ENCODE measurements at regions not wholly inside any gene's neighbourhood (a gene's known extent, or its start where the extent isn't known, plus 50 kb on each side); places are given as distances from the start of the nearest gene placed in this dataset.
A peak's percentile ranks its signal among the peaks of the same experiment; 100 is the strongest.

GRCh38 chr2:62337403-62337802 is 141.5 kb downstream of the B3GNT2 start:
- no peaks in the 10 kb centered on the region for H3K9me3 ChIP-seq (ENCODE audit: low read length)
- no peaks in the 10 kb centered on the region for H3K27me3 Mint-ChIP-seq
- H3K4me3 Mint-ChIP-seq = no peak overlapping the region
- no peaks in the 10 kb centered on the region for H3K36me3 Mint-ChIP-seq
- H3K4me1 ChIP-seq (ENCODE audit: insufficient read depth, low read length) = peaks cover 3% of the 10 kb centered on the region
- no peak overlapping the region for H3K4me3 ChIP-seq (ENCODE audit: low read length)
- ChIA-PET CTCF (no interaction called here), POLR2A (no interaction called here)
- H3K4me1 Mint-ChIP-seq = peaks cover 30 to 39% (median 35%) of the 10 kb centered on the region in 3 donors
- no peaks in the 10 kb centered on the region for H3K9me3 Mint-ChIP-seq
- DNase-seq = no peak
- H3K36me3 ChIP-seq (ENCODE audit: insufficient read depth, low read length) = no peaks in the 10 kb centered on the region
- H3K27ac ChIP-seq (ENCODE audit: low read depth, low read length) = peak overlapping the region; percentile 12
- H3K27me3 ChIP-seq (ENCODE audit: insufficient read depth, low read length, poor library complexity, severe bottlenecking) = no peaks in the 10 kb centered on the region
- no peak overlapping the region for H3K27ac Mint-ChIP-seq

- no peak for DNase-seq
- Histone ChIP-seq H3K27ac (ENCODE audit: low read depth, low read length) (no peak overlapping the region), H3K4me3 (ENCODE audit: low read length) (no peak overlapping the region), H3K4me1 (ENCODE audit: insufficient read depth, low read length) (peaks cover 4% of the 10 kb centered on the region), H3K36me3 (ENCODE audit: insufficient read depth, low read length) (no peaks in the 10 kb centered on the region), H3K27me3 (ENCODE audit: insufficient read depth, low read length, poor library complexity, severe bottlenecking) (no peaks in the 10 kb centered on the region), H3K9me3 (ENCODE audit: low read length) (no peaks in the 10 kb centered on the region)
- H3K27me3 Mint-ChIP-seq = no peaks in the 10 kb centered on the region
- CTCF ChIA-PET = no interaction called here
- peak overlapping the region in 6 of 8 donors; percentile 73 to 98 (median 96) for H3K27ac Mint-ChIP-seq
- no peaks in the 10 kb centered on the region for H3K36me3 Mint-ChIP-seq
- peaks cover 43 to 49% (median 49%) of the 10 kb centered on the region in 3 donors for H3K4me1 Mint-ChIP-seq
- H3K9me3 Mint-ChIP-seq = no peaks in the 10 kb centered on the region
- POLR2A ChIA-PET = no interaction called here
- no peak overlapping the region for H3K4me3 Mint-ChIP-seq
Observed at GRCh38 chr2:62335612-62336011, 139.7 kb downstream of the B3GNT2 start.

GRCh38 chr2:62334440-62335058 is 138.6 kb downstream of the B3GNT2 start:
- H3K4me3 Mint-ChIP-seq = peak overlapping the region in 2 of 7 donors; percentile 19 to 30
- no peaks in the 10 kb centered on the region for H3K9me3 ChIP-seq (ENCODE audit: low read length)

GRCh38 chr2:62334009-62334408 is 138.1 kb downstream of the B3GNT2 start:
- peaks cover 4% of the 10 kb centered on the region for H3K4me1 ChIP-seq (ENCODE audit: insufficient read depth, low read length)
- no peak for DNase-seq
- H3K36me3 Mint-ChIP-seq = peaks cover 0 to 2% (median 2%) of the 10 kb centered on the region in 3 donors
- no peak overlapping the region for H3K4me3 ChIP-seq (ENCODE audit: low read length)
- peaks cover 52 to 56% (median 55%) of the 10 kb centered on the region in 3 donors for H3K4me1 Mint-ChIP-seq
- H3K27me3 Mint-ChIP-seq = no peaks in the 10 kb centered on the region
- H3K27ac Mint-ChIP-seq = peak overlapping the region; percentile 55 to 98 (median 94)
- H3K27me3 ChIP-seq (ENCODE audit: insufficient read depth, low read length, poor library complexity, severe bottlenecking) = no peaks in the 10 kb centered on the region
- ChIA-PET POLR2A (no interaction called here), CTCF (interaction anchor here (0.8 to 2.6 kb wide), 2 partner anchors 20 to 137 kb away, joined by 3 to 10 read pairs; no protein-coding TSS in a partner anchor)
- no peaks in the 10 kb centered on the region for H3K9me3 ChIP-seq (ENCODE audit: low read length)
- no peak overlapping the region for H3K27ac ChIP-seq (ENCODE audit: low read depth, low read length)
- peak overlapping the region in 2 of 7 donors; percentile 35 to 37 for H3K4me3 Mint-ChIP-seq
- H3K36me3 ChIP-seq (ENCODE audit: insufficient read depth, low read length) = no peaks in the 10 kb centered on the region
- no peaks in the 10 kb centered on the region for H3K9me3 Mint-ChIP-seq

More at GRCh38 chr2:62334440-62335058, 138.6 kb downstream of the B3GNT2 start:
- H3K4me3 ChIP-seq (ENCODE audit: low read length) = no peak overlapping the region
- POLR2A ChIA-PET = no interaction called here
- no peak overlapping the region for H3K27ac ChIP-seq (ENCODE audit: low read depth, low read length)
- no peaks in the 10 kb centered on the region for H3K27me3 ChIP-seq (ENCODE audit: insufficient read depth, low read length, poor library complexity, severe bottlenecking)
- DNase-seq = no peak
- Mint-ChIP-seq H3K27me3 (no peaks in the 10 kb centered on the region), H3K36me3 (no peaks in the 10 kb centered on the region), H3K9me3 (no peaks in the 10 kb centered on the region), H3K4me1 (peaks cover 48 to 54% (median 52%) of the 10 kb centered on the region in 3 donors), H3K27ac (peak overlapping the region; percentile 55 to 98 (median 94))
- CTCF ChIA-PET = interaction anchor here (0.7 to 2.6 kb wide), 3 partner anchors 13 to 137 kb away, joined by 3 to 10 read pairs (median 4); no protein-coding TSS in a partner anchor
- peaks cover 4% of the 10 kb centered on the region for H3K4me1 ChIP-seq (ENCODE audit: insufficient read depth, low read length)
- no peaks in the 10 kb centered on the region for H3K36me3 ChIP-seq (ENCODE audit: insufficient read depth, low read length)

GRCh38 chr2:62330959-62331358 is 135.0 kb downstream of the B3GNT2 start:
- Histone ChIP-seq H3K4me3 (ENCODE audit: low read length) (no peak overlapping the region), H3K27ac (ENCODE audit: low read depth, low read length) (no peak overlapping the region), H3K4me1 (ENCODE audit: insufficient read depth, low read length) (peaks cover 4% of the 10 kb centered on the region), H3K27me3 (ENCODE audit: insufficient read depth, low read length, poor library complexity, severe bottlenecking) (no peaks in the 10 kb centered on the region), H3K36me3 (ENCODE audit: insufficient read depth, low read length) (no peaks in the 10 kb centered on the region), H3K9me3 (ENCODE audit: low read length) (no peaks in the 10 kb centered on the region)
- no peak for DNase-seq
- Mint-ChIP-seq H3K27ac (peak overlapping the region in 6 of 8 donors; percentile 9 to 94 (median 74)), H3K36me3 (peaks cover 0 to 10% (median 8%) of the 10 kb centered on the region in 3 donors), H3K4me1 (peaks cover 65 to 74% (median 70%) of the 10 kb centered on the region in 3 donors), H3K27me3 (no peaks in the 10 kb centered on the region), H3K9me3 (no peaks in the 10 kb centered on the region), H3K4me3 (no peak overlapping the region)
- ChIA-PET POLR2A (no interaction called here), CTCF (interaction anchor here (1.0 kb wide), 1 partner anchor 80 kb away, joined by 3 read pairs; no protein-coding TSS in a partner anchor)

GRCh38 chr2:62329797-62330196 is 133.9 kb downstream of the B3GNT2 start:
- Mint-ChIP-seq H3K4me1 (peaks cover 59 to 62% (median 59%) of the 10 kb centered on the region in 3 donors), H3K9me3 (no peaks in the 10 kb centered on the region), H3K4me3 (no peak overlapping the region), H3K27me3 (no peaks in the 10 kb centered on the region), H3K27ac (no peak overlapping the region), H3K36me3 (peaks cover 0 to 14% (median 8%) of the 10 kb centered on the region in 3 donors)
- ChIA-PET POLR2A (no interaction called here), CTCF (no interaction called here)
- no peaks in the 10 kb centered on the region for H3K36me3 ChIP-seq (ENCODE audit: insufficient read depth, low read length)
- no peak overlapping the region for H3K4me3 ChIP-seq (ENCODE audit: low read length)
- DNase-seq = no peak
- no peaks in the 10 kb centered on the region for H3K9me3 ChIP-seq (ENCODE audit: low read length)
- H3K27ac ChIP-seq (ENCODE audit: low read depth, low read length) = no peak overlapping the region
- H3K4me1 ChIP-seq (ENCODE audit: insufficient read depth, low read length) = peaks cover 4% of the 10 kb centered on the region
- H3K27me3 ChIP-seq (ENCODE audit: insufficient read depth, low read length, poor library complexity, severe bottlenecking) = no peaks in the 10 kb centered on the region

- no peak for DNase-seq
- no peak overlapping the region for H3K27ac Mint-ChIP-seq
- CTCF ChIA-PET = no interaction called here
Observed at GRCh38 chr2:62326735-62327134, 130.8 kb downstream of the B3GNT2 start.

GRCh38 chr2:62325398-62325797 is 129.5 kb downstream of the B3GNT2 start:
- Mint-ChIP-seq H3K9me3 (no peaks in the 10 kb centered on the region), H3K27ac (no peak overlapping the region), H3K27me3 (peaks cover 0 to 1% of the 10 kb centered on the region in 2 donors), H3K36me3 (peaks cover 0 to 18% (median 8%) of the 10 kb centered on the region in 3 donors), H3K4me3 (no peak overlapping the region), H3K4me1 (peaks cover 36 to 48% (median 44%) of the 10 kb centered on the region in 3 donors)
- Histone ChIP-seq H3K4me3 (ENCODE audit: low read length) (no peak overlapping the region), H3K27me3 (ENCODE audit: insufficient read depth, low read length, poor library complexity, severe bottlenecking) (no peaks in the 10 kb centered on the region), H3K27ac (ENCODE audit: low read depth, low read length) (no peak overlapping the region), H3K4me1 (ENCODE audit: insufficient read depth, low read length) (no peaks in the 10 kb centered on the region), H3K36me3 (ENCODE audit: insufficient read depth, low read length) (no peaks in the 10 kb centered on the region), H3K9me3 (ENCODE audit: low read length) (no peaks in the 10 kb centered on the region)
- ChIA-PET CTCF (no interaction called here), POLR2A (no interaction called here)
- DNase-seq = no peak

More at GRCh38 chr2:62326735-62327134, 130.8 kb downstream of the B3GNT2 start:
- Mint-ChIP-seq H3K27me3 (peaks cover 0 to 1% of the 10 kb centered on the region in 2 donors), H3K4me1 (peaks cover 35 to 46% (median 44%) of the 10 kb centered on the region in 3 donors), H3K9me3 (no peaks in the 10 kb centered on the region), H3K36me3 (peaks cover 0 to 18% (median 8%) of the 10 kb centered on the region in 3 donors), H3K4me3 (no peak overlapping the region)
- H3K27me3 ChIP-seq (ENCODE audit: insufficient read depth, low read length, poor library complexity, severe bottlenecking) = no peaks in the 10 kb centered on the region
- POLR2A ChIA-PET = no interaction called here
- H3K4me1 ChIP-seq (ENCODE audit: insufficient read depth, low read length) = no peaks in the 10 kb centered on the region
- H3K36me3 ChIP-seq (ENCODE audit: insufficient read depth, low read length) = no peaks in the 10 kb centered on the region
- no peaks in the 10 kb centered on the region for H3K9me3 ChIP-seq (ENCODE audit: low read length)
- H3K27ac ChIP-seq (ENCODE audit: low read depth, low read length) = no peak overlapping the region
- H3K4me3 ChIP-seq (ENCODE audit: low read length) = no peak overlapping the region
